BJ (cell line): ENCODE measurements at regions not wholly inside any gene's neighbourhood (a gene's known extent, or its start where the extent isn't known, plus 50 kb on each side); places are given as distances from the start of the nearest gene placed in this dataset.

Experiments
- CTCF ChIA-PET: fragments of 350-600 bp; formaldehyde crosslinking; extraction: SDS; loops from one replicate; lab custom pipeline; 2021; ENCODE audit warnings: antibody characterized with exemption, inconsistent platforms; lab: Yijun Ruan, JAX
- POLR2A ChIA-PET: fragments of 300-600 bp; sonication (Branson Sonifier 250); formaldehyde crosslinking; extraction: SDS; loops from one replicate; lab custom pipeline; 2021; ENCODE audit warnings: antibody characterized with exemption; lab: Charles Lee
- DNase-seq: peaks from one replicate; pipeline ENCODE4 v3.0.0-alpha.2; 2011; ENCODE audit warnings: low read depth
- H3K27me3 ChIP-seq: 2 replicates; pipeline ENCODE4 v1.6.0; 2011; ENCODE audit warnings: low read length; ENCODE audit not compliant: control insufficient read depth, insufficient read depth
- H3K36me3 ChIP-seq: 2 replicates; pipeline ENCODE4 v1.5.1; 2011; ENCODE audit warnings: low read length; ENCODE audit not compliant: control insufficient read depth, insufficient read depth
- H3K4me3 ChIP-seq: 2 replicates; pipeline ENCODE4 v1.5.1; 2011; ENCODE audit warnings: low read depth, mild to moderate bottlenecking, control low read depth, low read length
- CTCF ChIP-seq: IDR thresholded peaks from 2 replicates; pipeline ENCODE4 v1.5.1; 2011; ENCODE audit warnings: low read depth, mild to moderate bottlenecking, control low read depth, inconsistent platforms, low read length, moderate library complexity; ENCODE audit not compliant: insufficient read depth

- ChIA-PET CTCF (interaction anchor here (1.1 kb wide), 1 partner anchor 10 kb away, joined by 3 read pairs; no protein-coding TSS in a partner anchor), POLR2A (no interaction called here)
- no peaks in the 10 kb centered on the region for H3K36me3 ChIP-seq
- no peaks in the 10 kb centered on the region for H3K27me3 ChIP-seq
- DNase-seq = no peak
- no peak for TF ChIP-seq CTCF
- H3K4me3 ChIP-seq = no peak overlapping the region
These were observed 686.2 kb upstream of the FSHR start for GRCh38 chr2:49840428-49840975.

- Histone ChIP-seq H3K27me3 (no peaks in the 10 kb centered on the region), H3K4me3 (no peak overlapping the region), H3K36me3 (no peaks in the 10 kb centered on the region)
- POLR2A ChIA-PET = no interaction called here
- no peak for DNase-seq
- CTCF ChIA-PET = no interaction called here
- no peak for TF ChIP-seq CTCF
These were observed 685.5 kb upstream of the FSHR start for GRCh38 chr2:49839818-49840217.

- ChIA-PET CTCF (no interaction called here), POLR2A (no interaction called here)
- no peaks in the 10 kb centered on the region for H3K36me3 ChIP-seq
- no peaks in the 10 kb centered on the region for H3K27me3 ChIP-seq
- no peak for DNase-seq
- H3K4me3 ChIP-seq = no peak overlapping the region
- no peak for TF ChIP-seq CTCF
These were observed 683.4 kb upstream of the FSHR start for GRCh38 chr2:49837561-49838293.

- H3K36me3 ChIP-seq = no peaks in the 10 kb centered on the region
- TF ChIP-seq CTCF = no peak
- H3K27me3 ChIP-seq = no peaks in the 10 kb centered on the region
- DNase-seq = no peak
- ChIA-PET POLR2A (no interaction called here), CTCF (interaction anchor here (1.7 kb wide), 1 partner anchor 9 kb away, joined by 4 read pairs; no protein-coding TSS in a partner anchor)
- H3K4me3 ChIP-seq = no peak overlapping the region
These were observed 681.7 kb upstream of the FSHR start for GRCh38 chr2:49836017-49836416.

- no peak for TF ChIP-seq CTCF
- DNase-seq = no peak
- Histone ChIP-seq H3K4me3 (no peak overlapping the region), H3K36me3 (no peaks in the 10 kb centered on the region), H3K27me3 (no peaks in the 10 kb centered on the region)
- ChIA-PET CTCF (interaction anchor here (0.7 kb wide), 1 partner anchor 579 kb away, joined by 3 read pairs; no protein-coding TSS in a partner anchor), POLR2A (no interaction called here)
These were observed 680.1 kb upstream of the FSHR start for GRCh38 chr2:49834433-49834832.
